ENCODE measurements at regions not wholly inside any gene's neighbourhood (a gene's known extent, or its start where the extent isn't known, plus 50 kb on each side); places are given as distances from the start of the nearest gene placed in this dataset.

DNA sequence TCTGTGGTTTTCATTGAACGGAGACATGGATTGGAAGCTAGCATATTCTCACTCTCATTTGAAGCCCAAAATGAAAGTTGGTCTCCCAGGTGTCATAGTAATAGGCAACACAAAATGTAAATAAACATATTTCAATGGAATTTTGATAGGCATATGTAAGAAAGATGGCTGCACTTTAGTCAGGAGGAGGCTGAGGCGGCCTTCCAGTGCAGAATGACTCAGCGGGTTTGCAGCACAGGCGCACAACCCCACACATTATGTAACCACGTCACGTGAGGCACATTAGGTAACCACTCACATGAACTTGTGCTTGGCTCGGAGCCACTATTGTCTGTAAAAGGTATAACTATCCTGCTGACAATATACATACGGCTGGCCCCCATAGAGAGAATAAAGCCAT, 381.7 kb downstream of the GPAT3 start:
- H3K79me2 ChIP-seq (replicated peaks; ENCODE audit: insufficient read depth) = no peaks in the 10 kb centered on the region
- no peaks in the 10 kb centered on the region for H3K27me3 ChIP-seq (ENCODE audit: insufficient read depth)
- DNase-seq (ENCODE audit: low spot score) (peak; percentile 21), ATAC-seq (no peak)
- H3F3A ChIP-seq (replicated peaks; ENCODE audit: low read depth) = no peaks in the 10 kb centered on the region
- H2AFZ ChIP-seq = no peak overlapping the region
- no peaks in the 10 kb centered on the region for H4K20me1 ChIP-seq (replicated peaks; ENCODE audit: insufficient read depth)
- TF ChIP-seq NANOG (IDR thresholded peaks at IDR 0.05; ENCODE audit: borderline replicate concordance) = no peak
- H3K27ac ChIP-seq (ENCODE audit: low read depth) = no peak overlapping the region
- H3K4me1 Mint-ChIP-seq = peaks cover 35% of the 10 kb centered on the region
- no peak overlapping the region for H3K4me3 ChIP-seq
- H3K4me1 ChIP-seq (ENCODE audit: insufficient read depth) = peaks cover 33% of the 10 kb centered on the region
- no peaks in the 10 kb centered on the region for H3K9me2 ChIP-seq (ENCODE audit: insufficient read depth)
- H3K9me3 Mint-ChIP-seq = peaks cover 4% of the 10 kb centered on the region; the same call in 1 of the 3 replicates
- H3K27ac Mint-ChIP-seq = no peak overlapping the region
- no peak overlapping the region for H3K4me3 Mint-ChIP-seq
- H3K36me3 Mint-ChIP-seq (ENCODE audit: low read depth) = peaks cover 3% of the 10 kb centered on the region; the same call in 1 of the 3 replicates
- no peak overlapping the region for H3K4me2 ChIP-seq
- no peaks in the 10 kb centered on the region for H3K36me3 ChIP-seq (ENCODE audit: insufficient read depth)
- peaks cover 4% of the 10 kb centered on the region for H3K27me3 Mint-ChIP-seq (ENCODE audit: insufficient read depth, low read depth, poor library complexity)

DNA sequence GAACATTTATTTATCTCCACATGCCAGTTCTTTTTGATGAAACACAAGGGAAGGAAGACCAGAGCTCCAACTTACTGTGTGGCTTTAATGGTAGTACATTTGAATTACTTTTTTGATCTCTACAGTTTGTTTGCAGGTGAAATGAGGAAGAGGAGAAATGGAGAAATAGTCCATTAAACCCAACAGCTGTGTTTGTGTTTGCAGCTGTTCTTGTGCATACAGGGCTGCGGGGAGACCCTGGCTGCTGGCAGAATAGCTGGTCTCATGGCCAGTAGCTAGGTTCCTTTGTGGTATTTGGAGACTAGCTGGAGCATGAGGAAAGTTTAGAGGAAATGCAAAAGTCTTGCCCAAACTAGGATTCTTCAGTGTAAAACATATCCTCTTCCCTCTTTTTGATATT, 374.8 kb downstream of the GPAT3 start:
- H3K27me3 Mint-ChIP-seq (ENCODE audit: insufficient read depth, low read depth, poor library complexity) = peaks cover 5% of the 10 kb centered on the region
- Histone ChIP-seq H3K4me2 (no peak overlapping the region), H3F3A (replicated peaks; ENCODE audit: low read depth) (no peaks in the 10 kb centered on the region), H3K27me3 (ENCODE audit: insufficient read depth) (no peaks in the 10 kb centered on the region), H3K27ac (ENCODE audit: low read depth) (no peak overlapping the region), H2AFZ (peak overlapping the region; percentile 54), H3K36me3 (ENCODE audit: insufficient read depth) (no peaks in the 10 kb centered on the region), H3K79me2 (replicated peaks; ENCODE audit: insufficient read depth) (no peaks in the 10 kb centered on the region), H3K4me3 (no peak overlapping the region), H3K9me2 (ENCODE audit: insufficient read depth) (no peaks in the 10 kb centered on the region), H3K4me1 (ENCODE audit: insufficient read depth) (peaks cover 29% of the 10 kb centered on the region), H4K20me1 (replicated peaks; ENCODE audit: insufficient read depth) (no peaks in the 10 kb centered on the region)
- no peak overlapping the region for H3K27ac Mint-ChIP-seq
- H3K4me3 Mint-ChIP-seq = no peak overlapping the region
- no peak for DNase-seq (ENCODE audit: low spot score)
- H3K4me1 Mint-ChIP-seq = peaks cover 20% of the 10 kb centered on the region; the same call in 2 of the 3 replicates
- H3K36me3 Mint-ChIP-seq (ENCODE audit: low read depth) = no peaks in the 10 kb centered on the region
- no peak for ATAC-seq
- H3K9me3 Mint-ChIP-seq = no peaks in the 10 kb centered on the region
- no peak for TF ChIP-seq EZH2 (IDR thresholded peaks at IDR 0.05; ENCODE audit: low read depth, unreplicated experiment)
- TF ChIP-seq, protein P1, sequence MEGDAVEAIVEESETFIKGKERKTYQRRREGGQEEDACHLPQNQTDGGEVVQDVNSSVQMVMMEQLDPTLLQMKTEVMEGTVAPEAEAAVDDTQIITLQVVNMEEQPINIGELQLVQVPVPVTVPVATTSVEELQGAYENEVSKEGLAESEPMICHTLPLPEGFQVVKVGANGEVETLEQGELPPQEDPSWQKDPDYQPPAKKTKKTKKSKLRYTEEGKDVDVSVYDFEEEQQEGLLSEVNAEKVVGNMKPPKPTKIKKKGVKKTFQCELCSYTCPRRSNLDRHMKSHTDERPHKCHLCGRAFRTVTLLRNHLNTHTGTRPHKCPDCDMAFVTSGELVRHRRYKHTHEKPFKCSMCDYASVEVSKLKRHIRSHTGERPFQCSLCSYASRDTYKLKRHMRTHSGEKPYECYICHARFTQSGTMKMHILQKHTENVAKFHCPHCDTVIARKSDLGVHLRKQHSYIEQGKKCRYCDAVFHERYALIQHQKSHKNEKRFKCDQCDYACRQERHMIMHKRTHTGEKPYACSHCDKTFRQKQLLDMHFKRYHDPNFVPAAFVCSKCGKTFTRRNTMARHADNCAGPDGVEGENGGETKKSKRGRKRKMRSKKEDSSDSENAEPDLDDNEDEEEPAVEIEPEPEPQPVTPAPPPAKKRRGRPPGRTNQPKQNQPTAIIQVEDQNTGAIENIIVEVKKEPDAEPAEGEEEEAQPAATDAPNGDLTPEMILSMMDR (conservative IDR thresholded peaks at IDR 0.05; ENCODE audit: low read depth in 2 of 2) = no peak
- no peak for TF ChIP-seq JUNB (IDR thresholded peaks at IDR 0.05; ENCODE audit: unreplicated experiment)
- no peak for TF ChIP-seq CREB1 (CRISPR knock-in tag; IDR thresholded peaks at IDR 0.05; ENCODE audit: low read depth)
- TF ChIP-seq STAT1 (IDR thresholded peaks at IDR 0.05; ENCODE audit: unreplicated experiment) = no peak
- TF ChIP-seq, protein P2, sequence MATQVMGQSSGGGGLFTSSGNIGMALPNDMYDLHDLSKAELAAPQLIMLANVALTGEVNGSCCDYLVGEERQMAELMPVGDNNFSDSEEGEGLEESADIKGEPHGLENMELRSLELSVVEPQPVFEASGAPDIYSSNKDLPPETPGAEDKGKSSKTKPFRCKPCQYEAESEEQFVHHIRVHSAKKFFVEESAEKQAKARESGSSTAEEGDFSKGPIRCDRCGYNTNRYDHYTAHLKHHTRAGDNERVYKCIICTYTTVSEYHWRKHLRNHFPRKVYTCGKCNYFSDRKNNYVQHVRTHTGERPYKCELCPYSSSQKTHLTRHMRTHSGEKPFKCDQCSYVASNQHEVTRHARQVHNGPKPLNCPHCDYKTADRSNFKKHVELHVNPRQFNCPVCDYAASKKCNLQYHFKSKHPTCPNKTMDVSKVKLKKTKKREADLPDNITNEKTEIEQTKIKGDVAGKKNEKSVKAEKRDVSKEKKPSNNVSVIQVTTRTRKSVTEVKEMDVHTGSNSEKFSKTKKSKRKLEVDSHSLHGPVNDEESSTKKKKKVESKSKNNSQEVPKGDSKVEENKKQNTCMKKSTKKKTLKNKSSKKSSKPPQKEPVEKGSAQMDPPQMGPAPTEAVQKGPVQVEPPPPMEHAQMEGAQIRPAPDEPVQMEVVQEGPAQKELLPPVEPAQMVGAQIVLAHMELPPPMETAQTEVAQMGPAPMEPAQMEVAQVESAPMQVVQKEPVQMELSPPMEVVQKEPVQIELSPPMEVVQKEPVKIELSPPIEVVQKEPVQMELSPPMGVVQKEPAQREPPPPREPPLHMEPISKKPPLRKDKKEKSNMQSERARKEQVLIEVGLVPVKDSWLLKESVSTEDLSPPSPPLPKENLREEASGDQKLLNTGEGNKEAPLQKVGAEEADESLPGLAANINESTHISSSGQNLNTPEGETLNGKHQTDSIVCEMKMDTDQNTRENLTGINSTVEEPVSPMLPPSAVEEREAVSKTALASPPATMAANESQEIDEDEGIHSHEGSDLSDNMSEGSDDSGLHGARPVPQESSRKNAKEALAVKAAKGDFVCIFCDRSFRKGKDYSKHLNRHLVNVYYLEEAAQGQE (IDR thresholded peaks at IDR 0.05; ENCODE audit: unreplicated experiment) = no peak
- TF ChIP-seq EZH2phosphoT487 (IDR thresholded peaks at IDR 0.05; ENCODE audit: unreplicated experiment) = no peak
- no peak for TF ChIP-seq POLR2AphosphoS5 (IDR thresholded peaks at IDR 0.05; ENCODE audit: low read depth)
- TF ChIP-seq, protein P3, sequence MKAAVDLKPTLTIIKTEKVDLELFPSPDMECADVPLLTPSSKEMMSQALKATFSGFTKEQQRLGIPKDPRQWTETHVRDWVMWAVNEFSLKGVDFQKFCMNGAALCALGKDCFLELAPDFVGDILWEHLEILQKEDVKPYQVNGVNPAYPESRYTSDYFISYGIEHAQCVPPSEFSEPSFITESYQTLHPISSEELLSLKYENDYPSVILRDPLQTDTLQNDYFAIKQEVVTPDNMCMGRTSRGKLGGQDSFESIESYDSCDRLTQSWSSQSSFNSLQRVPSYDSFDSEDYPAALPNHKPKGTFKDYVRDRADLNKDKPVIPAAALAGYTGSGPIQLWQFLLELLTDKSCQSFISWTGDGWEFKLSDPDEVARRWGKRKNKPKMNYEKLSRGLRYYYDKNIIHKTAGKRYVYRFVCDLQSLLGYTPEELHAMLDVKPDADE (IDR thresholded peaks at IDR 0.05) = no peak
- no peak for TF ChIP-seq NANOG (IDR thresholded peaks at IDR 0.05; ENCODE audit: borderline replicate concordance)
- no peak for TF ChIP-seq ZNF331 (CRISPR knock-in tag; IDR thresholded peaks at IDR 0.05; ENCODE audit: low read depth)

Data from GM23338 (cell line).